Neural progenitor cell (in vitro differentiated cells): ENCODE measurements at regions not wholly inside any gene's neighbourhood (a gene's known extent, or its start where the extent isn't known, plus 50 kb on each side); places are given as distances from the start of the nearest gene placed in this dataset.

Source experiments
- DNase-seq: peaks from one replicate; pipeline ENCODE4 v3.0.0-alpha.2; 2016; ENCODE audit warnings: low spot score
- H2AFZ ChIP-seq: fragments of 200-600 bp; sonication (generic); replicated peaks from 2 replicates; pipeline ENCODE4 v1.6.1; 2016; ENCODE audit warnings: antibody characterized with exemption
- H3F3A ChIP-seq: fragments of 200-600 bp; sonication (generic); 2 replicates; pipeline ENCODE4 v1.6.1; 2016; ENCODE audit warnings: antibody characterized with exemption, low read depth
- H3K27ac ChIP-seq: fragments of 200-600 bp; sonication (generic); 2 replicates; pipeline ENCODE4 v1.5.1; 2016; ENCODE audit warnings: mild to moderate bottlenecking
- H3K27me3 ChIP-seq: fragments of 200-600 bp; sonication (generic); 2 replicates; pipeline ENCODE4 v1.6.1; 2016; ENCODE audit warnings: mild to moderate bottlenecking, moderate library complexity
- H3K36me3 ChIP-seq: fragments of 200-600 bp; sonication (generic); 2 replicates; pipeline ENCODE4 v1.5.1; 2016
- H3K4me1 ChIP-seq: fragments of 200-600 bp; sonication (generic); 2 replicates; pipeline ENCODE4 v1.6.1; 2016; ENCODE audit warnings: mixed run types
- H3K4me2 ChIP-seq: fragments of 200-600 bp; sonication (generic); 2 replicates; pipeline ENCODE4 v1.6.1; 2016
- H3K4me3 ChIP-seq: fragments of 200-600 bp; sonication (generic); 2 replicates; pipeline ENCODE4 v1.5.1; 2016
- H3K79me2 ChIP-seq: fragments of 200-600 bp; sonication (generic); 2 replicates; pipeline ENCODE4 v1.6.1; 2016; ENCODE audit warnings: low read depth
- H3K9ac ChIP-seq: fragments of 200-600 bp; sonication (generic); 2 replicates; pipeline ENCODE4 v1.6.1; 2016
- H3K9me3 ChIP-seq: fragments of 200-600 bp; sonication (generic); 2 replicates; pipeline ENCODE4 v1.5.1; 2016; ENCODE audit warnings: low read depth
- H4K20me1 ChIP-seq: fragments of 200-600 bp; sonication (generic); 2 replicates; pipeline ENCODE4 v1.6.1; 2016; ENCODE audit warnings: low read depth
- H3K27ac Mint-ChIP-seq: 3 replicates; pipeline ENCODE4 v1.8.0; 2021; ENCODE audit warnings: mixed read lengths
- H3K27me3 Mint-ChIP-seq: 2 replicates; pipeline ENCODE4 v1.8.0; 2022; ENCODE audit warnings: low read depth, mild to moderate bottlenecking, inconsistent platforms, moderate library complexity, mixed read lengths; ENCODE audit not compliant: insufficient read depth
- H3K36me3 Mint-ChIP-seq: 3 replicates; pipeline ENCODE4 v1.8.0; 2021; ENCODE audit warnings: mixed read lengths
- H3K4me1 Mint-ChIP-seq: 3 replicates; pipeline ENCODE4 v1.8.0; 2021; ENCODE audit warnings: mixed read lengths
- H3K4me3 Mint-ChIP-seq: 3 replicates; pipeline ENCODE4 v1.8.0; 2021; ENCODE audit warnings: mild to moderate bottlenecking, moderate library complexity, mixed read lengths
- H3K9me3 Mint-ChIP-seq: 3 replicates; pipeline ENCODE4 v1.8.0; 2020; ENCODE audit warnings: mixed read lengths
- CTCF ChIP-seq: fragments of 200-600 bp; sonication (generic); IDR thresholded peaks from 2 replicates; pipeline ENCODE4 v1.5.1; 2017; ENCODE audit warnings: antibody characterized with exemption, mild to moderate bottlenecking
- EZH2 ChIP-seq: fragments of 200-600 bp; sonication (generic); IDR thresholded peaks from 2 replicates; pipeline ENCODE4 v1.6.1; 2017; ENCODE audit warnings: antibody characterized with exemption, mild to moderate bottlenecking, moderate library complexity
- EZH2phosphoT487 ChIP-seq: fragments of 200-600 bp; sonication (generic); IDR thresholded peaks from 2 replicates; pipeline ENCODE4 v1.6.1; 2017; ENCODE audit warnings: antibody characterized with exemption

- TF ChIP-seq CTCF (no peak), EZH2phosphoT487 (no peak), EZH2 (no peak)
- Mint-ChIP-seq H3K4me3 (no peak overlapping the region), H3K27ac (no peak overlapping the region), H3K9me3 (no peaks in the 10 kb centered on the region), H3K27me3 (no peaks in the 10 kb centered on the region), H3K4me1 (peaks cover 18% of the 10 kb centered on the region), H3K36me3 (no peaks in the 10 kb centered on the region)
- no peak overlapping the region for H3K4me3 ChIP-seq
- H3K9me3 ChIP-seq: no peaks in the 10 kb centered on the region
- no peaks in the 10 kb centered on the region for H3K36me3 ChIP-seq
- H3K4me1 ChIP-seq: peaks cover 22% of the 10 kb centered on the region
- no peak for DNase-seq
- H3F3A ChIP-seq: peaks cover 4% of the 10 kb centered on the region
- H3K9ac ChIP-seq: no peak overlapping the region
- H3K4me2 ChIP-seq: no peak overlapping the region
- no peak overlapping the region for H2AFZ ChIP-seq
- H3K79me2 ChIP-seq: no peaks in the 10 kb centered on the region
- H3K27me3 ChIP-seq: no peaks in the 10 kb centered on the region
- no peak overlapping the region for H3K27ac ChIP-seq
- H4K20me1 ChIP-seq: no peaks in the 10 kb centered on the region
Observed at GRCh38 chr2:146038014-146038413, 1518.1 kb upstream of the ZEB2 start.

- Histone ChIP-seq H3K4me1 (peaks cover 22% of the 10 kb centered on the region), H3F3A (peaks cover 4% of the 10 kb centered on the region), H3K27ac (no peak overlapping the region), H3K36me3 (no peaks in the 10 kb centered on the region), H4K20me1 (no peaks in the 10 kb centered on the region), H3K9ac (no peak overlapping the region), H3K79me2 (no peaks in the 10 kb centered on the region), H3K27me3 (no peaks in the 10 kb centered on the region), H3K4me3 (no peak overlapping the region), H3K4me2 (no peak overlapping the region), H3K9me3 (no peaks in the 10 kb centered on the region), H2AFZ (no peak overlapping the region)
- Mint-ChIP-seq H3K27me3 (no peaks in the 10 kb centered on the region), H3K4me1 (peaks cover 18% of the 10 kb centered on the region), H3K27ac (no peak overlapping the region), H3K36me3 (no peaks in the 10 kb centered on the region), H3K9me3 (no peaks in the 10 kb centered on the region), H3K4me3 (no peak overlapping the region)
- no peak for TF ChIP-seq EZH2
- TF ChIP-seq EZH2phosphoT487: no peak
- no peak for TF ChIP-seq CTCF
- no peak for DNase-seq
Observed at GRCh38 chr2:146037334-146037870, 1517.5 kb upstream of the ZEB2 start.

GRCh38 chr2:146031158-146031557 is 1511.2 kb upstream of the ZEB2 start:
- Histone ChIP-seq H3K27me3 (no peaks in the 10 kb centered on the region), H3K79me2 (no peaks in the 10 kb centered on the region), H3K4me2 (no peak overlapping the region), H3K9ac (no peak overlapping the region), H2AFZ (no peak overlapping the region), H3K27ac (no peak overlapping the region), H3F3A (no peaks in the 10 kb centered on the region), H4K20me1 (no peaks in the 10 kb centered on the region), H3K36me3 (no peaks in the 10 kb centered on the region), H3K4me1 (no peaks in the 10 kb centered on the region), H3K9me3 (peaks cover 3% of the 10 kb centered on the region), H3K4me3 (no peak overlapping the region)
- no peak overlapping the region for H3K4me3 Mint-ChIP-seq
- TF ChIP-seq CTCF (no peak), EZH2 (no peak), EZH2phosphoT487 (no peak)
- H3K36me3 Mint-ChIP-seq: no peaks in the 10 kb centered on the region
- no peaks in the 10 kb centered on the region for H3K4me1 Mint-ChIP-seq
- no peak for DNase-seq
- H3K27me3 Mint-ChIP-seq: no peaks in the 10 kb centered on the region
- H3K9me3 Mint-ChIP-seq: no peaks in the 10 kb centered on the region
- H3K27ac Mint-ChIP-seq: no peak overlapping the region
